ENCODE measurements at regions not wholly inside any gene's neighbourhood (a gene's known extent, or its start where the extent isn't known, plus 50 kb on each side); places are given as distances from the start of the nearest gene placed in this dataset.

DNA sequence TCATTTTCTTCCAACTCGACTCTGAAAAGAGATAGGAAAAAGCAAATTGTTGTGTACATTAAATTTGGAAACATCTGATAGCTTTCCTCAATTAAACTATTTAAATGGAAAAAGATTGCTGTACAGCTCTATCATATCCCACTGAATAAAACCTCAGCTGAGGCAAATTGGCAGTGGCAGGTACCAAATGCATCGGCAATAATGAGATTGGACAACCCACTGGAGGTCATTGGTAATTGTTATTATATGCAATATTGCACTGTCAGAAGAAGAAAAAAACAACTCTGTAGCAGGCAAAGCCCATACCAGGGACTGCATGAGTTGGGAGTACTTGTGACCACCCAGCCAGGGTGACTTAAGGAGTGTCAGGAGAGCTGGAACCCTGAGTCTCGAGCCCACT lies 291.6 kb upstream of the SKOR2 start:
- DNase-seq (ENCODE audit: low spot score) = no peak

DNA sequence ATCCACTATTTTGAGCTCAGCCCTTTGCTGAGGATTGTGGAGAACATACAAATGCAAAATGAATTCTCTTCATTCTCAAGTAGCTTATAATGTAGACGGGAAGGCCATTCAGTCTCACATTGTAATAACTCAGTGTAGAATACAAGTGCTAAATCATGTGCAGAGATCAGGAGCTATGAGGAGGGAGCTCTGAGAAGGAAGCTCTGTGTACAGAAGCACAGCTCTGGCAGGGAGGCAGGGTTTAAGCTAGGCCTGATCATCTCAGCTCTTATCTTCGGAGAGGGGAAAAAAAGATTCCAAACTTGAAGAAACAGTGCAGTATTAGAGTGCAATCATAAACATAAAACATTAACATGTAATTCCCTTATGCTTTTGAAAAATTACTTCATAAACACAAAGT lies 291.1 kb upstream of the SKOR2 start:
- DNase-seq (ENCODE audit: low spot score) = no peak

DNA sequence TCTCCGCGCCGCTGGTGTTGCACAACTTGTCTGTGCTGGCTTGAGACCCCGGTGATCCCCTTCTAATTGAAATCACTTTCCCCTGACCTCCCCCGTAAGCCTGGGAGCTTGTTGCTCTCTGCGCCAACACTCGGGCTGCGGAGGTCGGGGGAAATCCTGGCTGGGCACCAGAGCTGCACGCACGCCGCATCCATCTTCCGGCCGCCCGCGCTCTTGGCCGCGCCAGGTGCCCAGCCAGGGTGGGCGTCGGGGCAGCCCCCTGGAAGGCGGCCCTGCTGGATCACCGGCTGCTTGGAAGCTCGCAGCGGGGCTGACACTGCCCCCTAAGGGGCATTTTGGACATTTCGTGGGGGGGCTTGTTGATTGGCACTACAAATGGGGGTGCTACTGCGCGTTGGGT lies 280.3 kb upstream of the SKOR2 start:
- no peak for DNase-seq (ENCODE audit: low spot score)

GRCh38 chr18:47530695-47531094 lies 279.2 kb upstream of the SKOR2 start:
- DNase-seq (ENCODE audit: low spot score) = no peak

GRCh38 chr18:47528343-47528742 lies 276.9 kb upstream of the SKOR2 start:
- no peak for DNase-seq (ENCODE audit: low spot score)

- DNase-seq (ENCODE audit: low spot score) = no peak
Observed at GRCh38 chr18:47526147-47526546, 274.7 kb upstream of the SKOR2 start.

GRCh38 chr18:47522359-47522758 lies 270.9 kb upstream of the SKOR2 start:
- no peak for DNase-seq (ENCODE audit: low spot score)

GRCh38 chr18:47520263-47520662 lies 268.8 kb upstream of the SKOR2 start:
- no peak for DNase-seq (ENCODE audit: low spot score)

DNA sequence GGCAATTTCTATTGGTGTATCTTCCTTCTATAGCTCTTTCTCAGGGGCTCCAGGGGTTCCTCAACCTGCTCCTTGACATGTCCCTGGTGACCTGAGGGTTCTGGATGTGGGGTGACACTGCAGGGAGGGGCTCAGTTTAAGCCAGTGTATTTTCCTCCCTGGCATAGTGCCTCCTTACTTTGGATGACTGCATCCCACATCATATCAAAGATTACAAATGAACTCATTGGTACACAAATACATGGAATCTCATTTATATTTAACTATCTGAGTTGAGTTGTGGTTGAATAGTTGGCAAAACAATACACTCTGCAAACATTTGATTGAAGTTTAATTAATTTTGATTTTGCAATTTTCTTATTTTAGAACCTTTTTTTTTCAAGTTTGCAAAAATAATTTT lies 268.2 kb upstream of the SKOR2 start:
- DNase-seq (ENCODE audit: low spot score) = no peak

DNA sequence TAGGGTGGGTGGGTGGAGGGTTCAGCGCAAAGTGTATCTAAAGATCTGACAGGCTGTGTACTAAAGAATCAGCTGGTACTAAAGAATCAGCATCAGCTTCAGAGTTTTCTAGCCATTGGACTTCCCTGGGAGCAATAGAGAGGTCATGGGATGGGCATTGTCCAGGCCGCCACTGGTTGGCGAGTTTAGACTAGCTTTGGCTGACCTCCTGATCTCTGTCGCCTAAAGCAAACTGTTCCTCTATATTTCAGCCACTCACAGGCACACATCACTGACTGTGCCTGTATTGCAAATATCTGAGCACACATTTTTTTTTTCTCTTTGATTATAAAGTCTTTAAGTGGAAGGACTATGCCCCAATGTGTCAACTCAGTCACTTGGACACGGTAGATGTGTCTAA lies 267.8 kb upstream of the SKOR2 start:
- no peak for DNase-seq (ENCODE audit: low spot score)

DNA sequence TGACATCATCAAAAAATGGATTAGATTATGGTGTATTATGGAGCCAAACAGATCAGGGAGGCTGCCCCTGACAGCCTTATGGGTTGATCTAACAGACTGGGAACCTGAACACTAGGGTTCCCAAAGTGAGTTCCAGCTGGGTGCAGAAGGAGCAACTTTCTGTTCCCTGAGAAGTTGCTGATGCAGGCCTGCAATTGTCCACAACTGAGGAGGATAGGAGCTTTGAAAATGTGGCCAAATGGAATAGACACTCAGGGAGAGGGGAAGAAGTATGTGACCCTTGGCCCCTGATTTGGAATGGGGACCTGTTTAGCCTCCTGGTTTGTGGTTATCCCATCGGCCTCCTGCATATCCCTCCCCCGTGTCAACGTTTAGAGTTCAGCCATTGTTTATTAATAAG lies 262.2 kb upstream of the SKOR2 start:
- no peak for DNase-seq (ENCODE audit: low spot score)

- no peak for DNase-seq (ENCODE audit: low spot score)
Observed at GRCh38 chr18:47512726-47513435, 261.4 kb upstream of the SKOR2 start.

DNA sequence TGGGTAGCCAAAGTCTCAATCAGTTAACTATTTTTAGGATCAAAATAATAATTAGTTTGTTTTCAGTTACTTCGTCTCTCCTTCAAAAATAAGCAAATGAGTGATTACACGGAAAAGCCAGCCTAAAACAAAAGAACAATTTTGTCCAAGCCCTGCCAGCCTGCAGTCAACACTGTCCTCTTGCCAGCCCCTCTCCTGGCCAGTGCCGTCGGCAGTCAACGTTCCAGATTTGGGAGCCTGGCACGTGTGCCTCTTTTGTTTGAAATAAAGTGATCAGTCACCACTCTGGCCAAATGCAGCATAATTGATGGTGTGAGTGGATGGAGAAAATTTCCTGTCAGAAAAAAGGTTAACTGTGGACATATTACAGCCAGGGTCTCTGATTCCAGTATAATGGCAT lies 260.6 kb upstream of the SKOR2 start:
- no peak for DNase-seq (ENCODE audit: low spot score)

DNA sequence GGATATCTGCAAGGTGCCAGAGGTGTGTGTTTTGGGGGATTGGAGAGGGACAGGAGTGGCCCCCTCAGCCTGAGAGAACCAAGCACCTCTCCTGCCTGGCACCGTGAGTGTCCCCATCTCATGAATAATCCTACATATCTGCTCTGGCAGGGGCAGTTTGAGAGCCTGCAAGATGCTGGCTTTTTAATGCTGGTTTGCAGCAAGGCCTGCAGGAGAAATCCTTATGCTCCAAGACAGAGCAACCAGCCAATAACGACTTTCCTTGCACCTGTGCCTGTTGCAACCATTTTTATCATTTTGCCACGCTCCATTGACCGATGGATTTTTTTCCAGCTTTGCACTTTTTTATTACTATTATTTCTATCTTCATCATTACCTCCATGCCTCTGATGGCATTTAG lies 259.4 kb upstream of the SKOR2 start:
- DNase-seq (ENCODE audit: low spot score) = no peak

GRCh38 chr18:47507651-47508050 lies 256.2 kb upstream of the SKOR2 start:
- DNase-seq (ENCODE audit: low spot score) = no peak

DNA sequence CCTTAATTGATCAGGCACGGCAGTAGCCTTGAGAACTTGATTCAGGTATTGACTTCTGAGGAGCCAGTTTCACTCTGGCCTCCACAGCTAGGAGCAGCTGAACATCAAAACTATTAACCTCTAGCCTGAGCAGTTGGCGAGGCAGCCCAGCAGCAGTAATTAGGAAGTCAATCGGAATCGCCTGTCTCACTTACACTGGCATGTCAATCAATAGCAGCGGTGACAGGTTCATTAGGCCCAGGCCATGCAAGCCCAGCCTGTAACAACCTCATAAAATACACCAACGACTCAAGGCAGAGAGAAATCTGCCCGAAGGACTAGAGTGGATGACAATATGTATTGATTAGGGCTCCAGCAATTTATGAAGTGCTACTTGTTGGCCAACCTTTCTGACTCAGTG lies 255.4 kb upstream of the SKOR2 start:
- no peak for DNase-seq (ENCODE audit: low spot score)

GRCh38 chr18:47501946-47502345 lies 250.5 kb upstream of the SKOR2 start:
- no peak for DNase-seq (ENCODE audit: low spot score)

GRCh38 chr18:47500930-47501329 lies 249.5 kb upstream of the SKOR2 start:
- no peak for DNase-seq (ENCODE audit: low spot score)

GRCh38 chr18:47492691-47493090 lies 241.2 kb upstream of the SKOR2 start:
- DNase-seq (ENCODE audit: low spot score) = no peak

DNA sequence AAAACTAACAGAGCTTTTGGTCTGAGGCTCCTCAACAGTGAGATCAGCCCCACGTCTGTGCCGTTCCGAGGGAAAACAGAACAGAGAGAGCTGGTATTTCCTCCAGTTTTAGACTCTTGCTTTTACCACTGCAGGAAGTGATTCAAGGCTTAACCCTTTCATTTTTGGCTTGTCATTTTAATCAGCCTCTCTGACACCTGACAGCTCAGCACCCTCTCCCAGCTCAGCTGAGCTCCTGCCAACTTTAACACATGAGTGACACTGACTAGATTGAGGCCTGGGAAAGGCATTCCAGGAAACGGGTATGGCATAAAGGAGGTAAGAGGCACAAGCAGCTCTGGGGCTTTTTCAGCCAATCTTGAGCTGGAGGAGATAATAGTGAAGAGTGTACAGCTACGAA lies 239.4 kb upstream of the SKOR2 start:
- no peak for DNase-seq (ENCODE audit: low spot score)

- DNase-seq (ENCODE audit: low spot score) = no peak
Observed at GRCh38 chr18:47485221-47485797, 233.8 kb upstream of the SKOR2 start.

GRCh38 chr18:47484068-47484467 lies 232.6 kb upstream of the SKOR2 start:
- DNase-seq (ENCODE audit: low spot score) = no peak

- no peak for DNase-seq (ENCODE audit: low spot score)
Observed at GRCh38 chr18:47480166-47480565, 228.7 kb upstream of the SKOR2 start.

DNA sequence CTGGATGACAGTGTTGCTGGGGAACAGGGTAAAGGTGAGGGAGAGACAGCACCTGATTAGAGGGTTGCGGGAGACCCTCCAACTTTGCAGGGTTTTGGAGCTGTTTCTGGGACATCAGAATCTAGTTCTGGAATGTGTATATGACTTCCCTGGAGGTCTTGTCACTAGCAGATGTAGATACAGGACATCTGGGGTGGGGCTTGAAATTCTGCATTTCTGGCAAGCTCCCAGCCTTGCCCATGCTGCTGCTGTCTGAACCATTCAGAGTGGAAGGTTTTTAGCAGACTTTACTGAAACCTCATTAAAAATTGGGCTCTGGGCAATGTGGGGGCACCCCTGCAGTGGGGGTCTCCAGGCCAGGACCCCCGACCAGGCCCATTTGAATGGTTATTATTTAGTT lies 220.3 kb upstream of the SKOR2 start:
- DNase-seq (ENCODE audit: low spot score) = no peak

Measured in LoVo (cell line).